DOHH2 (cell line): ENCODE measurements at regions not wholly inside any gene's neighbourhood (a gene's known extent, or its start where the extent isn't known, plus 50 kb on each side); places are given as distances from the start of the nearest gene placed in this dataset.

Source experiments
- H3F3A ChIP-seq: fragments of 200-600 bp; sonication (generic), shearing (Covaris generic); 2 replicates; pipeline ENCODE4 v1.6.0; 2016; ENCODE audit warnings: antibody characterized with exemption, mild to moderate bottlenecking; ENCODE audit not compliant: control insufficient read depth, insufficient read depth
- H3K27ac ChIP-seq: fragments of 200-600 bp; sonication (generic); 2 replicates; pipeline ENCODE4 v1.5.1; 2014; ENCODE audit warnings: low read depth, mild to moderate bottlenecking, low read length, moderate library complexity
- H3K27me3 ChIP-seq: fragments of 200-600 bp; sonication (generic); 2 replicates; pipeline ENCODE4 v1.6.1; 2014; ENCODE audit warnings: mild to moderate bottlenecking, low read length, mixed read lengths; ENCODE audit not compliant: control insufficient read depth
- H3K36me3 ChIP-seq: fragments of 200-600 bp; sonication (generic); 2 replicates; pipeline ENCODE4 v1.6.1; 2014; ENCODE audit warnings: mild to moderate bottlenecking, low read length, moderate library complexity, mixed read lengths; ENCODE audit not compliant: control insufficient read depth
- H3K4me1 ChIP-seq: fragments of 200-600 bp; sonication (generic); 2 replicates; pipeline ENCODE4 v1.6.1; 2014; ENCODE audit warnings: mild to moderate bottlenecking, low read length, mixed read lengths; ENCODE audit not compliant: control insufficient read depth
- H3K4me2 ChIP-seq: fragments of 200-600 bp; sonication (generic); 2 replicates; pipeline ENCODE4 v1.6.0; 2014; ENCODE audit warnings: mild to moderate bottlenecking, low read length, moderate library complexity
- H3K4me3 ChIP-seq: fragments of 200-600 bp; sonication (generic); 2 replicates; pipeline ENCODE4 v1.5.1; 2014; ENCODE audit warnings: mild to moderate bottlenecking, low read length, mixed read lengths
- H3K79me2 ChIP-seq: fragments of 200-600 bp; sonication (generic); 2 replicates; pipeline ENCODE4 v1.6.1; 2014; ENCODE audit warnings: mild to moderate bottlenecking, low read length, mixed read lengths; ENCODE audit not compliant: control insufficient read depth
- H3K9me2 ChIP-seq: fragments of 200-600 bp; sonication (generic); replicated peaks from 2 replicates; pipeline ENCODE4 v1.6.1; 2014; ENCODE audit warnings: mild to moderate bottlenecking, low read length, mixed read lengths; ENCODE audit not compliant: control insufficient read depth
- H3K9me3 ChIP-seq: fragments of 200-600 bp; sonication (generic); 2 replicates; pipeline ENCODE4 v1.6.1; 2014; ENCODE audit warnings: antibody characterized with exemption, low read length, mixed read lengths; ENCODE audit not compliant: control insufficient read depth, insufficient read depth
- H4K20me1 ChIP-seq: fragments of 200-600 bp; sonication (generic); 2 replicates; pipeline ENCODE4 v1.6.0; 2014; ENCODE audit warnings: low read depth, mild to moderate bottlenecking, antibody characterized with exemption, low read length, moderate library complexity; ENCODE audit not compliant: control insufficient read depth, insufficient read depth
- EZH2phosphoT487 ChIP-seq: fragments of 200-600 bp; sonication (generic); IDR thresholded peaks from 2 replicates; pipeline ENCODE4 v1.6.1; 2017; ENCODE audit warnings: borderline replicate concordance, mild to moderate bottlenecking, antibody characterized with exemption, low read length, moderate library complexity, mixed read lengths
- TF ChIP-seq, protein P1 (sequence below): fragments of 200-600 bp; sonication (generic); IDR thresholded peaks from one replicate; pipeline ENCODE4 v1.5.1; 2014; ENCODE audit warnings: antibody characterized with exemption, mild to moderate bottlenecking, low read depth, low read length; ENCODE audit not compliant: poor library complexity, severe bottlenecking

DNA sequence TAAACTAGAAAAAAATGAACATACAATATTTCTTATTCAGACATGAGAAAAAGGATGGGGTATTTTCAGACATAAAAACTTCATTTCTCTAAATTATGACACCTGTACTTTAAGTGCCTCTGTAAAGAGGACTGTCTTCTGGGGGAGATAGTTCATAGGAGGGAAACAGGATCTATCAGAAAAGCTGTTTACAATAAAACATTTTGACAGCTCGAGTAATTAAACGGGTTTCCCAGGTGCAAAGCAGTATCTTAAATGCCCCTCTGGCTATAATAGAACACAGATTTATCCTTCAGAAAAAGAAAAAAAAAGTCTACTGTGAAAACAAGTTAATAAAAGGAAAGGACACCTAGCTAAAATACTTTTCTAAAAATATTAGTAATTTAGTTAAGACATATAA lies 311.4 kb upstream of the UBE2E3 start:
- Histone ChIP-seq H3K79me2 (no peaks in the 10 kb centered on the region), H3K36me3 (no peaks in the 10 kb centered on the region), H3K4me3 (no peak overlapping the region), H3K27ac (no peak overlapping the region), H3K4me1 (no peaks in the 10 kb centered on the region), H3K9me2 (no peaks in the 10 kb centered on the region), H3K27me3 (no peaks in the 10 kb centered on the region), H3K4me2 (no peak overlapping the region), H3F3A (no peaks in the 10 kb centered on the region), H3K9me3 (no peaks in the 10 kb centered on the region), H4K20me1 (no peaks in the 10 kb centered on the region)
- TF ChIP-seq, protein P1, sequence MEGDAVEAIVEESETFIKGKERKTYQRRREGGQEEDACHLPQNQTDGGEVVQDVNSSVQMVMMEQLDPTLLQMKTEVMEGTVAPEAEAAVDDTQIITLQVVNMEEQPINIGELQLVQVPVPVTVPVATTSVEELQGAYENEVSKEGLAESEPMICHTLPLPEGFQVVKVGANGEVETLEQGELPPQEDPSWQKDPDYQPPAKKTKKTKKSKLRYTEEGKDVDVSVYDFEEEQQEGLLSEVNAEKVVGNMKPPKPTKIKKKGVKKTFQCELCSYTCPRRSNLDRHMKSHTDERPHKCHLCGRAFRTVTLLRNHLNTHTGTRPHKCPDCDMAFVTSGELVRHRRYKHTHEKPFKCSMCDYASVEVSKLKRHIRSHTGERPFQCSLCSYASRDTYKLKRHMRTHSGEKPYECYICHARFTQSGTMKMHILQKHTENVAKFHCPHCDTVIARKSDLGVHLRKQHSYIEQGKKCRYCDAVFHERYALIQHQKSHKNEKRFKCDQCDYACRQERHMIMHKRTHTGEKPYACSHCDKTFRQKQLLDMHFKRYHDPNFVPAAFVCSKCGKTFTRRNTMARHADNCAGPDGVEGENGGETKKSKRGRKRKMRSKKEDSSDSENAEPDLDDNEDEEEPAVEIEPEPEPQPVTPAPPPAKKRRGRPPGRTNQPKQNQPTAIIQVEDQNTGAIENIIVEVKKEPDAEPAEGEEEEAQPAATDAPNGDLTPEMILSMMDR: no peak
- TF ChIP-seq EZH2phosphoT487: no peak

DNA sequence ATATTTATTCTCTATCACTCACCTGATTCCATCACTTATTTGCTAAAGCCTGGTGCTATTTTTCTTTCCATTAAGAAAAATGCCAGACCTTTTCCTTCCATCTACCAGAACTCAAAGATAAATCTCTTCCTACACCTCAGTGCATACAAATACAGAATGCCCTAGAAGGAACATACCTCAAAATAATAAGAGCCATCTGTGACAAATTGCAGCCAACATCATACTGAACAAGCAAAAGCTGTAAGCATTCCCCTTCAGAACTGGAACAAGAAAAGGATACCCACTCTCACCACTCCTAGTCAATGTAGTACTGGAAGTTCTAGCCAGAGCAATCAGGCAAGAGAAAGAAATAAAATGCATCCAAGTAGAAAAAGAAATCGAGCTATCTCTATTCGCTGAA lies 315.9 kb upstream of the UBE2E3 start:
- Histone ChIP-seq H3K4me1 (no peaks in the 10 kb centered on the region), H3K4me2 (no peak overlapping the region), H3K27me3 (no peaks in the 10 kb centered on the region; the same call in 1 of the 2 replicates), H3K27ac (no peak overlapping the region), H3K36me3 (no peaks in the 10 kb centered on the region), H3K4me3 (no peak overlapping the region), H3K9me3 (no peaks in the 10 kb centered on the region), H3F3A (no peaks in the 10 kb centered on the region), H3K79me2 (no peaks in the 10 kb centered on the region), H3K9me2 (no peaks in the 10 kb centered on the region), H4K20me1 (no peaks in the 10 kb centered on the region)
- TF ChIP-seq, protein P1: no peak
- TF ChIP-seq EZH2phosphoT487: no peak

DNA sequence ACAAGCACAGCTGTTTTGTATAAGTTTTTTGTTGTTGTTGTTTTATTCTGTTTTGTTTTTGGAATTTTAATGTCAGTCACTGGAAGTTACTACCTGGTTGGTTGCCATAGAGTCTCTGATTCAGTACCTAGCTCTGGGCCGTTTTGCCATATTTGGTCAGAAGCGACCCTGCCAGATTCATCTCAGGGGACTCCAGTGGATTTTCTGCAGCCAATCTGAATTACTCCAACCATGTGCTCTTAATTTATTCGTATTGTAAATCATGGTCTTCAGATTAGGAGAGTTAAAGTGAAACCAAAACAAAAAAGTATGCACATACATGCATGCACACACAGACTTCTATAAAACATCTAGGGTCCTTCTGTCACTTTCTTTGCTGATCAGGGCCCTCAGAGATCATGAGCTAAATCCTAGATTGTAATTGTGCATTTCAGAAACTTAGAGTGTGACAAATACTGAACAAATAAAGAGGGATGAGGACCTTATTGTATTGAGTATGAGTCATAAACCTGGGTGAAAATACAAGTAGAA lies 317.4 kb upstream of the UBE2E3 start:
- Histone ChIP-seq H3K27me3 (no peaks in the 10 kb centered on the region; the same call in 1 of the 2 replicates), H3K27ac (no peak overlapping the region), H3F3A (no peaks in the 10 kb centered on the region), H3K79me2 (no peaks in the 10 kb centered on the region), H3K4me1 (no peaks in the 10 kb centered on the region), H3K4me2 (no peak overlapping the region), H3K36me3 (no peaks in the 10 kb centered on the region), H3K9me3 (no peaks in the 10 kb centered on the region), H3K9me2 (no peaks in the 10 kb centered on the region), H3K4me3 (no peak overlapping the region), H4K20me1 (no peaks in the 10 kb centered on the region)
- no peak for TF ChIP-seq EZH2phosphoT487
- TF ChIP-seq, protein P1: no peak
